Neural progenitor cell (in vitro differentiated cells): ENCODE measurements at regions not wholly inside any gene's neighbourhood (a gene's known extent, or its start where the extent isn't known, plus 50 kb on each side); places are given as distances from the start of the nearest gene placed in this dataset.

ENCODE experiments used
- EZH2 ChIP-seq: fragments of 200-600 bp; sonication (generic); IDR thresholded peaks from 2 replicates; pipeline ENCODE4 v1.6.1; 2017; ENCODE audit warnings: antibody characterized with exemption, mild to moderate bottlenecking, moderate library complexity
- EZH2phosphoT487 ChIP-seq: fragments of 200-600 bp; sonication (generic); IDR thresholded peaks from 2 replicates; pipeline ENCODE4 v1.6.1; 2017; ENCODE audit warnings: antibody characterized with exemption
- TF ChIP-seq, protein P1 (sequence below): fragments of 200-600 bp; sonication (generic); IDR thresholded peaks from 2 replicates; pipeline ENCODE4 v1.5.1; 2017; ENCODE audit warnings: antibody characterized with exemption, mild to moderate bottlenecking

DNA sequence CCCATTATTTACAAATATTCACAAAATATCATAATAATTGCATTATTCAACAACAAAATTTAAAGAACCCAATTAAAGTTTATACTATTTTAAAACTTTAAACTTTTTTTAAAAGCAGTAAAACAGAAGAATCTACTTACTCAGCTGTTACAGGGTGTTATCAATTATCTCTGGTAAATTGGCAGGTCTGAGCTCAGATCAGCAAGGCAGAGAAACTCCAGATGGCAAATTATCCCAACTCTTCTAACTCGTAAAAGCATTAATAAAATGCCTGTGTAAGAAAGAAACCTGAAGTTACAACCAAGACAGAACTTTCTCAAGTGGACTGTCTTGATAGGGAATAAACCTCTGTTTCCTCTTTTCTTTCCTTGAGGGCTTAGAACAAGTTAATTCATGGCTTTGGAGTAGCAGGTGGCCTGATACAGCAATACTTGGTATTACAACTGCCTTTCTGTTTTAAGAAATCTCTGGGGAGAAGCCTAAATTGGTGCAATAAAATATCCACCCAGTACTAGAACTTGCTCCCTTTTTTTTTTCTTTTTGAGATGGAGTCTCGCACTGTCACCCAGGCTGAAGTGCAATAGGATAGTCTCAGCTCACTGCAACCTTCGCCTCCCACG lies 275.3 kb upstream of the MKLN1 start:
- TF ChIP-seq, protein P1, sequence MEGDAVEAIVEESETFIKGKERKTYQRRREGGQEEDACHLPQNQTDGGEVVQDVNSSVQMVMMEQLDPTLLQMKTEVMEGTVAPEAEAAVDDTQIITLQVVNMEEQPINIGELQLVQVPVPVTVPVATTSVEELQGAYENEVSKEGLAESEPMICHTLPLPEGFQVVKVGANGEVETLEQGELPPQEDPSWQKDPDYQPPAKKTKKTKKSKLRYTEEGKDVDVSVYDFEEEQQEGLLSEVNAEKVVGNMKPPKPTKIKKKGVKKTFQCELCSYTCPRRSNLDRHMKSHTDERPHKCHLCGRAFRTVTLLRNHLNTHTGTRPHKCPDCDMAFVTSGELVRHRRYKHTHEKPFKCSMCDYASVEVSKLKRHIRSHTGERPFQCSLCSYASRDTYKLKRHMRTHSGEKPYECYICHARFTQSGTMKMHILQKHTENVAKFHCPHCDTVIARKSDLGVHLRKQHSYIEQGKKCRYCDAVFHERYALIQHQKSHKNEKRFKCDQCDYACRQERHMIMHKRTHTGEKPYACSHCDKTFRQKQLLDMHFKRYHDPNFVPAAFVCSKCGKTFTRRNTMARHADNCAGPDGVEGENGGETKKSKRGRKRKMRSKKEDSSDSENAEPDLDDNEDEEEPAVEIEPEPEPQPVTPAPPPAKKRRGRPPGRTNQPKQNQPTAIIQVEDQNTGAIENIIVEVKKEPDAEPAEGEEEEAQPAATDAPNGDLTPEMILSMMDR: no peak
- TF ChIP-seq EZH2 (no peak), EZH2phosphoT487 (no peak)
